Keratinocyte (primary cell): ENCODE measurements at regions not wholly inside any gene's neighbourhood (a gene's known extent, or its start where the extent isn't known, plus 50 kb on each side); places are given as distances from the start of the nearest gene placed in this dataset.

Source experiments
- EZH2 ChIP-seq: IDR thresholded peaks from one replicate; pipeline ENCODE4 v1.6.1; 2012; ENCODE audit warnings: inconsistent platforms, mild to moderate bottlenecking, low read length, moderate library complexity
- TF ChIP-seq, protein P1 (sequence below), 3 experiments: IDR thresholded peaks in 1 of 3; conservative IDR thresholded peaks in 1 of 3; optimal IDR thresholded peaks in 1 of 3; 2 replicates in 2 of 3; 3 replicates in 1 of 3; pipeline versions ENCODE3 to v1.5.1; 2011; ENCODE audit warnings: low read length in 3 of 3, mild to moderate bottlenecking in 3 of 3, moderate library complexity in 2 of 3, control low read depth in 1 of 3, inconsistent platforms in 1 of 3; ENCODE audit not compliant: insufficient read depth in 2 of 3; ENCODE audit errors: extremely low read depth in 1 of 3

DNA sequence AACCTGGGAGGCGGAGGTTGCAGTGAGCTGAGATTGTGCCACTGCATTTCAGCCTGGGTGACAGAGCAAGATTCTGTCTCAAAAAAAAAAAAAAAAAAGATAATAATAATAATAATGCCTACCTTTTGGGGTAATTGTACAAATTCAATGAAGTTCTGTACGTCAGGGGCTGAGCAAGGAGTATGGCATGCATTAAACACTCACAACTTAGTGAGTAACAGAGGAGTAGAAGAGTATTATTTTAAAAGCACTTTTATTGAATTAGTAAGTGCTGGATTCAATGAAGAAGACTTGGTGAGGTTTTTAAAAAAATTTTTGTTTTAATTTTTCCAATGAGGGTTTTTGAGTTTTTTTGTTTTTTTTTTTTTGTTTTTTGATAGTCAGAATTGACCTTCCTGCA, 783.6 kb upstream of the TBX3 start:
- TF ChIP-seq, protein P1, sequence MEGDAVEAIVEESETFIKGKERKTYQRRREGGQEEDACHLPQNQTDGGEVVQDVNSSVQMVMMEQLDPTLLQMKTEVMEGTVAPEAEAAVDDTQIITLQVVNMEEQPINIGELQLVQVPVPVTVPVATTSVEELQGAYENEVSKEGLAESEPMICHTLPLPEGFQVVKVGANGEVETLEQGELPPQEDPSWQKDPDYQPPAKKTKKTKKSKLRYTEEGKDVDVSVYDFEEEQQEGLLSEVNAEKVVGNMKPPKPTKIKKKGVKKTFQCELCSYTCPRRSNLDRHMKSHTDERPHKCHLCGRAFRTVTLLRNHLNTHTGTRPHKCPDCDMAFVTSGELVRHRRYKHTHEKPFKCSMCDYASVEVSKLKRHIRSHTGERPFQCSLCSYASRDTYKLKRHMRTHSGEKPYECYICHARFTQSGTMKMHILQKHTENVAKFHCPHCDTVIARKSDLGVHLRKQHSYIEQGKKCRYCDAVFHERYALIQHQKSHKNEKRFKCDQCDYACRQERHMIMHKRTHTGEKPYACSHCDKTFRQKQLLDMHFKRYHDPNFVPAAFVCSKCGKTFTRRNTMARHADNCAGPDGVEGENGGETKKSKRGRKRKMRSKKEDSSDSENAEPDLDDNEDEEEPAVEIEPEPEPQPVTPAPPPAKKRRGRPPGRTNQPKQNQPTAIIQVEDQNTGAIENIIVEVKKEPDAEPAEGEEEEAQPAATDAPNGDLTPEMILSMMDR (optimal IDR thresholded peaks at IDR 0.05 in 1 of 3, IDR thresholded peaks at IDR 0.05 in 1 of 3, conservative IDR thresholded peaks at IDR 0.05 in 1 of 3; ENCODE audit: extremely low read depth in 1 of 3, insufficient read depth in 2 of 3, low read length in 3 of 3): no peak
- no peak for TF ChIP-seq EZH2
